ENCODE measurements at regions not wholly inside any gene's neighbourhood (a gene's known extent, or its start where the extent isn't known, plus 50 kb on each side); places are given as distances from the start of the nearest gene placed in this dataset.

DNA sequence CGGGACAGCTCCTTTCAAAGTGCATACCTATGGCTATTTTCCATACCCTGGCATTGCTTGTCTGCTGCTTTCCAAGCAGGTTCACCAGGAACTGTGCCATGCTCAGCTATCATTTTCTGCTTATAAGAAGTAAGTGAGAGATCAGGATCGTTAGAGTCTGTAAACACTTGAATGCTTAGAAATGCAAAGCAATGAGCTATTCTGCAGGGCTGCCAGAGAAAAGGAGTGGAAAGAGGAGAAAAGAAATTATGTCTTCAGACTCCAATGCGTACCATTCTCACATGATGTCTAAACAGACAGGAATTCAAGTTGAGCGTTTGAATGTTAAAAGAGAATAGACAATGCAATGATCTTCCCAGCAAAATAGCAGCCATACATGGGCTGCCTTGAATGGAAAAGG lies 245.5 kb upstream of the SLC7A11 start:
- Histone ChIP-seq H2BK20ac (ENCODE audit: low read depth, low read length) (no peak overlapping the region), H2AK5ac (ENCODE audit: low read depth, low read length) (no peak overlapping the region), H3K27me3 (ENCODE audit: control insufficient read depth, insufficient read depth, low read length) (no peaks in the 10 kb centered on the region), H2AFZ (replicated peaks; ENCODE audit: low read length, poor library complexity) (no peak overlapping the region), H3K9me1 (ENCODE audit: insufficient read depth, low read length) (no peaks in the 10 kb centered on the region), H3K36me3 (ENCODE audit: control insufficient read depth, insufficient read depth, low read length) (no peaks in the 10 kb centered on the region), H3K23ac (ENCODE audit: low read depth, low read length) (no peak overlapping the region), H2AK9ac (replicated peaks; ENCODE audit: low read depth, low read length, poor library complexity) (no peak overlapping the region), H3K4me1 (ENCODE audit: control insufficient read depth, insufficient read depth, low read length) (no peaks in the 10 kb centered on the region), H3K9ac (ENCODE audit: low read depth, low read length) (no peak overlapping the region), H3K79me1 (ENCODE audit: low read depth in 1 of 2, low read length in 2 of 2) (no peaks in the 10 kb centered on the region), H3K18ac (ENCODE audit: low read depth, low read length) (no peak overlapping the region), H3K56ac (ENCODE audit: extremely low read depth, insufficient read depth, low read length) (no peak overlapping the region), H2BK15ac (ENCODE audit: low read depth, low read length) (no peak overlapping the region), H3K14ac (replicated peaks; ENCODE audit: low read depth, low read length) (0 out of 2 replicates have a peak overlapping the region, but pooled peaks have one; percentile 43), H4K8ac (ENCODE audit: low read depth in 2 of 2, low read length in 2 of 2) (no peak overlapping the region), H2BK5ac (ENCODE audit: low read depth, low read length, poor library complexity, severe bottlenecking) (no peak overlapping the region), H4K91ac (ENCODE audit: insufficient read depth, low read depth, low read length) (no peak overlapping the region), H3K27ac (ENCODE audit: insufficient read depth, low read length) (no peak overlapping the region), H3K4ac (ENCODE audit: low read depth, low read length) (no peak overlapping the region), H3K4me2 (ENCODE audit: low read depth, low read length) (peak overlapping the region; percentile 15; the same call in 1 of the 2 replicates), H3K4me3 (ENCODE audit: insufficient read depth, low read depth, low read length) (no peak overlapping the region), H2BK120ac (ENCODE audit: low read depth, low read length) (peak overlapping the region; percentile 12; the same call in 1 of the 2 replicates), H3K9me3 (ENCODE audit: control insufficient read depth, insufficient read depth, low read length) (no peaks in the 10 kb centered on the region), H4K5ac (ENCODE audit: low read depth, low read length) (no peak overlapping the region), H4K20me1 (ENCODE audit: insufficient read depth, low read length) (no peaks in the 10 kb centered on the region)
- no TSS peak for BruUV-seq (replicated peaks)
- no CpG with 5 or more reads among the region's 4 CpGs for WGBS, 2 experiments (ENCODE audit: extremely low coverage in 2 of 2, insufficient read length in 1 of 2)
- dilution Hi-C loops (cut with HindIII; ENCODE audit: low sequenced_read_pairs, unreplicated experiment) = no loop called here
- peak; percentile 47 for DNase-seq
- ChIA-PET POLR2A (ENCODE audit: unreplicated experiment) (interaction anchor here (0.6 kb wide), 1 partner anchor 244 kb away, joined by 4 read pairs; no protein-coding TSS in a partner anchor), CTCF (no interaction called here)
- ATAC-seq (ENCODE audit: low read depth) = peak; percentile 82
- in situ Hi-C loops (cut with MboI; ENCODE audit: low sequenced_read_pairs) = no loop called here
- TF ChIP-seq ELK1 (IDR thresholded peaks at IDR 0.05; ENCODE audit: borderline replicate concordance, low read depth, low read length) = no peak
- TF ChIP-seq CTCF (conservative IDR thresholded peaks at IDR 0.05; ENCODE audit: low read depth, low read length) = no peak
- TF ChIP-seq BHLHE40 (IDR thresholded peaks at IDR 0.05; ENCODE audit: low read depth, low read length) = no peak
- TF ChIP-seq MAZ (IDR thresholded peaks at IDR 0.05; ENCODE audit: borderline replicate concordance, low read depth, low read length) = no peak
- TF ChIP-seq CEBPB (IDR thresholded peaks at IDR 0.05; ENCODE audit: low read depth, low read length) = no peak
- TF ChIP-seq SMC3 (IDR thresholded peaks at IDR 0.05; ENCODE audit: low read depth, low read length) = no peak
- TF ChIP-seq POLR2A (IDR thresholded peaks at IDR 0.05; ENCODE audit: low read depth, low read length) = no peak
- no peak for TF ChIP-seq NFE2L2 (IDR thresholded peaks at IDR 0.05; ENCODE audit: low read depth, low read length)
- no peak for TF ChIP-seq MXI1 (IDR thresholded peaks at IDR 0.05; ENCODE audit: borderline replicate concordance, low read depth, low read length)
- no peak for TF ChIP-seq FOS (IDR thresholded peaks at IDR 0.05; ENCODE audit: low read depth, low read length)
- TF ChIP-seq USF2 (IDR thresholded peaks at IDR 0.05; ENCODE audit: low read depth, low read length) = no peak
- TF ChIP-seq RAD21 (IDR thresholded peaks at IDR 0.05; ENCODE audit: low read length) = no peak
- TF ChIP-seq CHD1 (IDR thresholded peaks at IDR 0.05; ENCODE audit: low read depth, low read length) = no peak
- no peak for TF ChIP-seq RCOR1 (IDR thresholded peaks at IDR 0.05; ENCODE audit: insufficient replicate concordance, low read length)
- intact Hi-C loops (cut with micrococcal nuclease) = loop anchor here (5.0 kb wide), 1 partner anchor 230 kb away; no protein-coding TSS in a partner anchor
